Mammary epithelial cell (primary cell): ENCODE measurements at regions not wholly inside any gene's neighbourhood (a gene's known extent, or its start where the extent isn't known, plus 50 kb on each side); places are given as distances from the start of the nearest gene placed in this dataset.

Source experiments
- CTCF ChIP-seq, 2 donors: IDR thresholded peaks in 1 of 2; conservative IDR thresholded peaks in 1 of 2; 2 replicates each; pipeline ENCODE4 v1.5.1; 2011 to 2012; ENCODE audit warnings: inconsistent platforms in 2 of 2, low read length in 2 of 2, mild to moderate bottlenecking in 2 of 2, control low read depth in 1 of 2, low read depth in 1 of 2; ENCODE audit not compliant: insufficient read depth in 1 of 2; ENCODE audit errors: extremely low read depth in 1 of 2
- EZH2 ChIP-seq: IDR thresholded peaks from 2 replicates; pipeline ENCODE4 v1.6.1; 2012; ENCODE audit warnings: low read length, inconsistent platforms, borderline replicate concordance

GRCh38 chr10:105356626-105357025 is 715.5 kb downstream of the SORCS3 start:
- TF ChIP-seq CTCF (conservative IDR thresholded peaks at IDR 0.05 in 1 of 2, IDR thresholded peaks at IDR 0.05 in 1 of 2; ENCODE audit: extremely low read depth in 1 of 2, insufficient read depth in 1 of 2, low read depth in 1 of 2, low read length in 2 of 2) (no peak), EZH2 (no peak)
